GM18868 (cell line): ENCODE measurements at regions not wholly inside any gene's neighbourhood (a gene's known extent, or its start where the extent isn't known, plus 50 kb on each side); places are given as distances from the start of the nearest gene placed in this dataset.

Experiments used
- ATAC-seq: cut with Tn5 transposase; IDR thresholded peaks from one replicate; pipeline ENCODE4 v1.9.1; 2021; ENCODE audit warnings: mild to moderate bottlenecking, moderate library complexity; ENCODE audit not compliant: unreplicated experiment

- no peak for ATAC-seq
These were observed 482.7 kb upstream of the MPDZ start for GRCh38 chr9:13762209-13762608.

DNA sequence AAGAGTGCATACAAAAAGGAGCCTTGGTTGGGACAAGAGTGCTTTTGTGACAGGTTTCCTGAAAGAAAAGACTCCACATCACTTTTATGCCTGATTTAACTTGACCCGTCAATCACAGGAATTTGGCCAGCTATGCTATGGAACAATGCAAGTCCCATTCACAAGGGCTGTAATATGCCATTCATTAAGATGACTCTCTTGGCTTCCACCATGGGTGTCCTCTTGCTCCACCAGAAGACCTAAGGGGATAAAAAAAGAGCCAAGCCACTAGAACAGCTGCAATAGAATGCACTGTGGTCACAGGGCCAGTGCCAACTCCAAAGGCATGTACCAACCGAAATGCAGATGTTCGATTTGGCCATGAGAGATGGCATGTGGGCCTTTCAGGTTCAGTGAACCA is 480.1 kb upstream of the MPDZ start:
- ATAC-seq, result no peak

DNA sequence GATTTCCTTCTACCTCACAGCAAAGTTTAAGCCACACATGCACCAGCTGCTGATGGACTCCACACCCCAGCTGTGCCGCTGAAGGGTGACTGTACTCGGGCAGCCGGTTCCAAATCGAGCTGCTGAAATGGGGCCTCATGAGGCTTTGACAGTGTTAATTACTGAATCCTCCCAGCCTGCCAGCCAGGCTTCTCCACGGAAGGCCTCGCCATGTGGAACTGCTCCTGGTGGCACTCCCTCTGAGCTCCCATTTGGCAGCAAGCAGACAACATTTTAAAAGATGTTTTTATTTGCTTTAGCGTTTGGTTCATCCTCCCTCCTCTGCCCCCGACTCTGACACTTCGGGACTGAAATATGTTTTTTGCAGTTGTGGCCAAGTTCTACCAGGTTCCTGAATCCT is 479.4 kb upstream of the MPDZ start:
- ATAC-seq, result no peak

GRCh38 chr9:13756943-13757342 is 477.5 kb upstream of the MPDZ start:
- no peak for ATAC-seq

- no peak for ATAC-seq
These were observed 476.1 kb upstream of the MPDZ start for GRCh38 chr9:13755551-13755950.

GRCh38 chr9:13750639-13751038 is 471.1 kb upstream of the MPDZ start:
- no peak for ATAC-seq

GRCh38 chr9:13750061-13750460 is 470.6 kb upstream of the MPDZ start:
- ATAC-seq, result no peak

DNA sequence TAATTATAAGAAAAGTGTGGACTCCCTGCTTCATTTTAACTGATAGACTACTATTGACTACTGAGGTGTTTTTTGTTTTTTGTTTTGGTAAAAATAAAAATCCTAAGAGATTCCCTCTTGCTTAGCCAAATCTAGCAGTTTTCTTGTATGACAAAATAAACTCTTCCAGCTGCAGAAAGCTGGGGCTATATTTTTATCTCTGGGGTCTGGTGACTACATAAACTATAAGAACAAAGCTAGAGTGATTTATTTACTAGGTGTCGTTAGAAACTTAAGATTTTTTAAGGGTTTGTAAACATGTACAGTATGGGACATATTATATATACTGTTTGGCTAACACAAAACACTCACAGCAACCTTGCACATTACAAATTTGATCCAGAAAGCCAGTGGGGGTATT is 467.4 kb upstream of the MPDZ start:
- ATAC-seq, result no peak

GRCh38 chr9:13744261-13744901 is 464.9 kb upstream of the MPDZ start:
- ATAC-seq, result no peak

GRCh38 chr9:13737885-13738284 is 458.4 kb upstream of the MPDZ start:
- ATAC-seq, result no peak

DNA sequence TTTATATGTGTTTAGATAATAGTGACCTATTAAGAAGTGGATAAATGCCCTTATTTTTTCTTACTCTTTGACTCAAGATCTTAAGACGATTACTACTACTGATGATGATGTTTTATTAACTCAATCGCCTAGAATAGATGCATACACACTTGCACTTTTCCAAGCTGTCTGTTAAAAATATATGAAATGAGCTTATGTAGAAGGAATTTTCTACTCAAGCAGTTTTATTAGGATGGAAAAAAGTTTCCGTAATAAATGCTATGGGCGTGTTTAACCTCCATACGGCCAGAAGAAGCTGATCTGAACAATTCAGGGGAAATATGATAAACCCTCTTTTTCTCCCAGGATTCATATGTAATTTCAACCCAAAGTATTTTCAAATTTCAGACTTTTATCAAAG is 455.7 kb upstream of the MPDZ start:
- ATAC-seq, result no peak

DNA sequence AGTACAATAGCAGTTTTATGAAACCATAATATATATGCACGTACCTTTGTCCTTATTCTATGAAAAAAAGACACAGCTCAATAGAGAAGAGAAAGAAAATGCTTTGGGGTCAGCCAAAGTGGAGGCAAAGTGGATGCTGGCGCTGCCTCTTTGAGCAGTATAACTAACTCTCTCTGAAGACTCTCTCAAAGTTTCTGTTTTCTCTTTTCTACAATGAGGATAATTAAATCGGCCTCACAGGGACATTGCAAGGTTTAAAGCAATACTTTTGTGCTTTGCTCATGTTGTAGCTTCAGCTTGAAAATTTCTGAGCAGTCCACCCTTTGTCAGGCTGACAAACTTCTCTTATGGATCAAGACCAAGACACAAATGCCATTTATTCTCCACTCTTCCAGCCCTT is 455.1 kb upstream of the MPDZ start:
- ATAC-seq, result no peak

- no peak for ATAC-seq
These were observed 452.8 kb upstream of the MPDZ start for GRCh38 chr9:13732290-13732689.

- no peak for ATAC-seq
These were observed 452.1 kb upstream of the MPDZ start for GRCh38 chr9:13731637-13732036.

GRCh38 chr9:13729955-13730354 is 450.5 kb upstream of the MPDZ start:
- no peak for ATAC-seq

- no peak for ATAC-seq
These were observed 449.7 kb upstream of the MPDZ start for GRCh38 chr9:13728917-13729811.

- ATAC-seq, result no peak
These were observed 448.6 kb upstream of the MPDZ start for GRCh38 chr9:13728131-13728530.

DNA sequence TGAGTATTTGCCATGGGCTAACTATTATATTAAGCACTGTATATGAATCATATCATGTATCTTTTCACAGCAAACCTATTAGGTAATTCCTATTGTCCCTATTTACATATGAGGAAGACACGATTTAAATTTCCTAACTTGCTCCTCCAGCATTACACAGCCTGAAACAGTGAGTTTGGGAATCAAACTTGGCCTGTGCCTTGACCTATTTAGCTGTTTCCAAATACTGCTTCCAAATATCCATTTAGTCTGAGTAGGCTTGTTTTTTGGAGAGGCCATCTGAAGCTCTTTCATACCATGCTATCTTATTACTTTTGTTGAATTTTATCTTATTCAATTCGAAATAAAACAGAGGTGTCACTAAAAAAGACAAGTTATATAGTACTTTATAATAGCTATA is 447.3 kb upstream of the MPDZ start:
- ATAC-seq, result no peak

DNA sequence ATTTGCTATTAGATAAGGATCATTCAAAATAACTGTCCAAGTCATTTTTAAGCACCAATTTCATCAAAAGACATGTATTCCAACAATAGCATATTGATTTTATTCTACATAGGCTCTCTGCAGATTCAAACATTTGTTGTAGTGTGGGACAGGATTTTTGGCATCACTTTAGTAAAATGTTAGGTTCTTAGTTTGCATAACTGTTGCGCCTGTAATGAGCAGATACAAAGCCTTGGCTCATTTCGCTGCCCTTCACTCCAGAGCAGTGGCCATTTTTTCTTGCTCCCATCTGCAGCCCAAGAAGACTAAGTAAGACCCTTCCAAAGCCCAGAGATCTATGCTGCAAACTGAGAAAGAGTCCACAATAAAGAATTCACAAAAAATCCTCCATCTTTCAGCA is 446.0 kb upstream of the MPDZ start:
- ATAC-seq, result no peak

DNA sequence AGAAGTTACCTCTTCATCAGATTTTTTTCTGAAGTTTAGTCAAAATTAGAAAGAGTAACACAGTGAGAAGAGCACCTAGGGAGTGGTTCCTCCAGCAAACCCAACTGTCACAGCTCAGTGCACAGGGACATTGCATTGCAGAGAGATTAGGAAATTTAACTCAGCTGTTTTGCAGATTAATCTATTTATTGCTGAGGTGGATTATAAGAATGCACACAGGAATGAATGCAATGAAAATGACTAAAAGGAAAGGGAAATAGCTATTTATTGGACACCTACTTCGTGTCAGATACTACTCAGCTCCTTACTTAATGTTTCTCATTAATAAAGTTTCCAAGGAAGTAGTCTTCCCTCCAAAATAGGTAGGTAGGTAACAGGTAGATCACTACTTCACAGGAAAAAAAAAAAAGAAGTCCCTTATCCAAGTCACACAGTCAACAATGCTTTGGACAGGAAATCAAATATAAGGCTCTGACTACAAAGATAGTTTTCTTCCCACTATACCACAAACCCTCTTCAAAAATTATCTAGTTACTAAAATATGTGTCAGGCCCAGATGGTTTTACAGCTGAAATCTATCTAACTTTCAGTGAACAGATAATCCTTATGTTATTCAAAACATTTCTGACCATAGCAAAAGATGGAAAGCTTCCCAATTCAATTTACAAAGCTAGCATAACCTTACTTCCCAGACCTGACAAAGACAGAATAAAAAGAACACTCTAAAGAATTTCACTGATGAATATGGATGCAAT is 442.2 kb upstream of the MPDZ start:
- no peak for ATAC-seq

DNA sequence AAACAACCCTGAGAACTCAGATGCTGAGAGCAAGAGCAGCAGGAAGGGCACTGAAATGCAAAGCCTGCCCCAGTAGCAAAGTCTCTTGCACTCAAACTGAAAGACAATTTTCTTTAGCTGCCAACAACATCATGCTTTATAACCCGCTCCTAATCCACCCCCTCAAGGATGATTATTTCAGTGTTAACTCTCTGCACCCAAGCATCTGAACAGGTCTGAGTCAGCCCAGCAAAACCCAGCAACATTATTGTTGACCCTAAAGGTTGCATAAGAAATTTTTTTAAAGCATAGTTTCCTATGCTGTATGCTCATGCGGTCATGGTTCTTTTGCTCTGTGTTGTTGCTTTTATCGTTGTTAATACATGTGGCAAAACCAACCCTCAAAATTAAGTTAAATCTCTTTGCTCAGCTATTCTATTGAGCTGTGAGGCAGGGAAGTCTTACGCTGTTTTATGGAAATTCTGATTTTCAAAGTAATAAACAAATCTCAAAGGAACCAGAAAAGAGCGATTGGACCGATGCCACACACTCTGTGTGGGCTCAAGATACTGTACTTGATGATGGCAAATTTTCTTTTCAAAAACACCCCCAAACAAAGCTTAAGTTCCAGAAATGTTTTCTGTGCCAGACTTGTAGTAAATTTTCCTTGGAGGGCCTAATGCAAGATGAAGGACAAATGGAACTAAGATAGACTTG is 440.6 kb upstream of the MPDZ start:
- no peak for ATAC-seq
